ENCODE measurements at regions not wholly inside any gene's neighbourhood (a gene's known extent, or its start where the extent isn't known, plus 50 kb on each side); places are given as distances from the start of the nearest gene placed in this dataset.

- TF ChIP-seq, protein P1, sequence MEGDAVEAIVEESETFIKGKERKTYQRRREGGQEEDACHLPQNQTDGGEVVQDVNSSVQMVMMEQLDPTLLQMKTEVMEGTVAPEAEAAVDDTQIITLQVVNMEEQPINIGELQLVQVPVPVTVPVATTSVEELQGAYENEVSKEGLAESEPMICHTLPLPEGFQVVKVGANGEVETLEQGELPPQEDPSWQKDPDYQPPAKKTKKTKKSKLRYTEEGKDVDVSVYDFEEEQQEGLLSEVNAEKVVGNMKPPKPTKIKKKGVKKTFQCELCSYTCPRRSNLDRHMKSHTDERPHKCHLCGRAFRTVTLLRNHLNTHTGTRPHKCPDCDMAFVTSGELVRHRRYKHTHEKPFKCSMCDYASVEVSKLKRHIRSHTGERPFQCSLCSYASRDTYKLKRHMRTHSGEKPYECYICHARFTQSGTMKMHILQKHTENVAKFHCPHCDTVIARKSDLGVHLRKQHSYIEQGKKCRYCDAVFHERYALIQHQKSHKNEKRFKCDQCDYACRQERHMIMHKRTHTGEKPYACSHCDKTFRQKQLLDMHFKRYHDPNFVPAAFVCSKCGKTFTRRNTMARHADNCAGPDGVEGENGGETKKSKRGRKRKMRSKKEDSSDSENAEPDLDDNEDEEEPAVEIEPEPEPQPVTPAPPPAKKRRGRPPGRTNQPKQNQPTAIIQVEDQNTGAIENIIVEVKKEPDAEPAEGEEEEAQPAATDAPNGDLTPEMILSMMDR (IDR thresholded peaks at IDR 0.05; ENCODE audit: insufficient read depth, low read length), result no peak
- TF ChIP-seq REST (IDR thresholded peaks at IDR 0.05; ENCODE audit: insufficient replicate concordance, low read depth), result no peak
- TF ChIP-seq POLR2AphosphoS5 (IDR thresholded peaks at IDR 0.05; ENCODE audit: low read depth), result no peak
- no peak for TF ChIP-seq SPI1 (IDR thresholded peaks at IDR 0.05; ENCODE audit: borderline replicate concordance, low read depth)
- no peak for TF ChIP-seq GABPA (IDR thresholded peaks at IDR 0.05; ENCODE audit: low read depth)
These were observed 528.1 kb upstream of the MCTP2 start for GRCh38 chr15:93703092-93703739.

Measured in HL-60 (cell line).